ENCODE measurements at regions not wholly inside any gene's neighbourhood (a gene's known extent, or its start where the extent isn't known, plus 50 kb on each side); places are given as distances from the start of the nearest gene placed in this dataset.

DNA sequence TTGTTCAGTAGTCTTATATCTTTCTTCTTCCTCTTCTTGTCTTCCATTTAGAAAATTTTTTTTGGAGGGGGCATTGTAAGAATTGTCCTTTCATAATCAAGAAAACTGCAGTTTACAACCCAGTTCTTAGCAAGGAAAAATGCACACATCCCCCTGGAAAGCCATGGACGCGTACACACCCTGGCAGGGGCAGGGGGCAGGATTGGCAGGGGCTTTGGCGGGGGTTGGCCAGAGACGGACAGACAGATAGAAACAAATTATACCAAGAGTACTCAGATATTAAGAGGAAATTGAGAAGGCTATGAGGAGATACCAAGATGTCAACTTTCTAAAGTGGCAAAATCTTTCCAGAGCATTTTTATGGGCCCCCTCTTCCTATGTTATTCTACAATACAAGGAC, 322.5 kb upstream of the CPXCR1 start:
- Histone ChIP-seq H3K79me2 (ENCODE audit: insufficient read depth) (no peaks in the 10 kb centered on the region), H3K27ac (ENCODE audit: low read depth in 2 of 2, low read length in 1 of 2) (no peak overlapping the region), H2AFZ (ENCODE audit: low read depth) (no peak overlapping the region), H3K9ac (no peak overlapping the region), H3K36me3 (replicated peaks in 1 of 2; ENCODE audit: control insufficient read depth in 1 of 2, insufficient read depth in 2 of 2, low read length in 1 of 2) (no peaks in the 10 kb centered on the region), H3K9me2 (no peaks in the 10 kb centered on the region), H4K20me1 (ENCODE audit: insufficient read depth) (no peaks in the 10 kb centered on the region), H3K4me2 (no peak overlapping the region), H3K4me1 (ENCODE audit: control insufficient read depth in 1 of 2, insufficient read depth in 2 of 2, low read depth in 1 of 2, low read length in 1 of 2) (no peaks in the 10 kb centered on the region), H3K4me3 (ENCODE audit: low read depth in 2 of 2, low read length in 1 of 2) (no peak overlapping the region), H3K27me3 (ENCODE audit: insufficient read depth) (no peaks in the 10 kb centered on the region; the same call in 1 of the 2 replicates), H3F3A (replicated peaks; ENCODE audit: insufficient read depth) (no peaks in the 10 kb centered on the region), H3K9me3 (no peaks in the 10 kb centered on the region)
- CTCF ChIA-PET: no interaction called here
- no peak for DNase-seq
- POLR2A ChIA-PET: no interaction called here
- no peak for TF ChIP-seq FOSL2 (IDR thresholded peaks at IDR 0.05; ENCODE audit: borderline replicate concordance, low read depth)
- TF ChIP-seq MEF2A (IDR thresholded peaks at IDR 0.05; ENCODE audit: borderline replicate concordance, low read depth): no peak
- no peak for TF ChIP-seq RFX5 (IDR thresholded peaks at IDR 0.05; ENCODE audit: low read length)
- TF ChIP-seq TCF12 (IDR thresholded peaks at IDR 0.05): no peak
- TF ChIP-seq, protein P1, sequence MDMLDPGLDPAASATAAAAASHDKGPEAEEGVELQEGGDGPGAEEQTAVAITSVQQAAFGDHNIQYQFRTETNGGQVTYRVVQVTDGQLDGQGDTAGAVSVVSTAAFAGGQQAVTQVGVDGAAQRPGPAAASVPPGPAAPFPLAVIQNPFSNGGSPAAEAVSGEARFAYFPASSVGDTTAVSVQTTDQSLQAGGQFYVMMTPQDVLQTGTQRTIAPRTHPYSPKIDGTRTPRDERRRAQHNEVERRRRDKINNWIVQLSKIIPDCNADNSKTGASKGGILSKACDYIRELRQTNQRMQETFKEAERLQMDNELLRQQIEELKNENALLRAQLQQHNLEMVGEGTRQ (IDR thresholded peaks at IDR 0.05; ENCODE audit: borderline replicate concordance, low read depth, low read length): no peak
- no peak for TF ChIP-seq SIN3A (IDR thresholded peaks at IDR 0.05; ENCODE audit: borderline replicate concordance, low read depth, low read length)
- no peak for TF ChIP-seq RAD21 (IDR thresholded peaks at IDR 0.05; ENCODE audit: low read length)
- TF ChIP-seq JUND (IDR thresholded peaks at IDR 0.05): no peak
- TF ChIP-seq, protein P2, sequence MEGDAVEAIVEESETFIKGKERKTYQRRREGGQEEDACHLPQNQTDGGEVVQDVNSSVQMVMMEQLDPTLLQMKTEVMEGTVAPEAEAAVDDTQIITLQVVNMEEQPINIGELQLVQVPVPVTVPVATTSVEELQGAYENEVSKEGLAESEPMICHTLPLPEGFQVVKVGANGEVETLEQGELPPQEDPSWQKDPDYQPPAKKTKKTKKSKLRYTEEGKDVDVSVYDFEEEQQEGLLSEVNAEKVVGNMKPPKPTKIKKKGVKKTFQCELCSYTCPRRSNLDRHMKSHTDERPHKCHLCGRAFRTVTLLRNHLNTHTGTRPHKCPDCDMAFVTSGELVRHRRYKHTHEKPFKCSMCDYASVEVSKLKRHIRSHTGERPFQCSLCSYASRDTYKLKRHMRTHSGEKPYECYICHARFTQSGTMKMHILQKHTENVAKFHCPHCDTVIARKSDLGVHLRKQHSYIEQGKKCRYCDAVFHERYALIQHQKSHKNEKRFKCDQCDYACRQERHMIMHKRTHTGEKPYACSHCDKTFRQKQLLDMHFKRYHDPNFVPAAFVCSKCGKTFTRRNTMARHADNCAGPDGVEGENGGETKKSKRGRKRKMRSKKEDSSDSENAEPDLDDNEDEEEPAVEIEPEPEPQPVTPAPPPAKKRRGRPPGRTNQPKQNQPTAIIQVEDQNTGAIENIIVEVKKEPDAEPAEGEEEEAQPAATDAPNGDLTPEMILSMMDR (IDR thresholded peaks at IDR 0.05): no peak
- no peak for TF ChIP-seq EP300 (IDR thresholded peaks at IDR 0.05; ENCODE audit: borderline replicate concordance in 1 of 2, low read depth in 1 of 2, low read length in 1 of 2)
- TF ChIP-seq YY1 (IDR thresholded peaks at IDR 0.05; ENCODE audit: low read depth): no peak
- TF ChIP-seq FOXJ3 (CRISPR knock-in tag; IDR thresholded peaks at IDR 0.05): no peak
- TF ChIP-seq GABPA (IDR thresholded peaks at IDR 0.05; ENCODE audit: low read depth): no peak
- WGBS (ENCODE audit: low lambda C conversion rate): 2% methylated on average over 4 of the region's 4 CpGs

DNA sequence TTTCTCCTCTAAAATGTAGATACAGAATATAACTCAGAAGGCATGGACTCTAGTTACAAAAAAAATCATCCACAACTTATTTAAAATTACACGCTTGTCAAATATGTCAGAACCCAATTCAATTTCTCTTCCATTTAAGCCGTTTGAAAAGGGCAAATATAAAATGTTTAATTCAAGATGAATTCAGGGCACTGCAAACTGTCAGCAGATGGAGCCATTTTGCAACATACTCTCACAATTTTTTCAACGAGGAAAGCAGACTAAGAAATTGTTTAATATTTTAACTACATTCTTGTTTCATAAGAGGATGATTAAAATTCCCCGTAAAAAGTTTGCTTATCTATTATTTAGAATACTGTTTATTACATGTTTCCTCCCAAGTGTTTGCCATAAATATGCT, 321.3 kb upstream of the CPXCR1 start:
- Histone ChIP-seq H3K4me1 (ENCODE audit: control insufficient read depth in 1 of 2, insufficient read depth in 2 of 2, low read depth in 1 of 2, low read length in 1 of 2) (no peaks in the 10 kb centered on the region), H3K9me2 (no peaks in the 10 kb centered on the region), H3K27ac (ENCODE audit: low read depth in 2 of 2, low read length in 1 of 2) (no peak overlapping the region), H2AFZ (ENCODE audit: low read depth) (peak overlapping the region; percentile 94), H3K9me3 (no peaks in the 10 kb centered on the region), H3K4me2 (peak overlapping the region; percentile 59; the same call in 1 of the 2 replicates), H3K27me3 (ENCODE audit: insufficient read depth) (no peaks in the 10 kb centered on the region; the same call in 1 of the 2 replicates), H3F3A (replicated peaks; ENCODE audit: insufficient read depth) (no peaks in the 10 kb centered on the region), H3K4me3 (ENCODE audit: low read depth in 2 of 2, low read length in 1 of 2) (peak overlapping the region; percentile 32 to 63; a peak in 3 of 4 replicates), H3K36me3 (replicated peaks in 1 of 2; ENCODE audit: control insufficient read depth in 1 of 2, insufficient read depth in 2 of 2, low read length in 1 of 2) (no peaks in the 10 kb centered on the region), H4K20me1 (ENCODE audit: insufficient read depth) (no peaks in the 10 kb centered on the region), H3K9ac (peak overlapping the region; percentile 41; the same call in 1 of the 2 replicates), H3K79me2 (ENCODE audit: insufficient read depth) (no peaks in the 10 kb centered on the region)
- 2% methylated on average over 4 of the region's 4 CpGs for WGBS (ENCODE audit: low lambda C conversion rate)
- ChIA-PET POLR2A (no interaction called here), CTCF (no interaction called here)
- DNase-seq: no peak
- TF ChIP-seq MAX (IDR thresholded peaks at IDR 0.05; ENCODE audit: low read depth): no peak
- TF ChIP-seq TCF12 (IDR thresholded peaks at IDR 0.05): no peak
- TF ChIP-seq RAD21 (IDR thresholded peaks at IDR 0.05; ENCODE audit: low read length): peak; percentile 42
- TF ChIP-seq EZH2phosphoT487 (IDR thresholded peaks at IDR 0.05; ENCODE audit: borderline replicate concordance, low read depth): no peak
- TF ChIP-seq YY1 (IDR thresholded peaks at IDR 0.05; ENCODE audit: low read depth): 0 out of 2 replicates have a peak, but pooled peaks have one; percentile 11
- TF ChIP-seq FOXJ3 (CRISPR knock-in tag; IDR thresholded peaks at IDR 0.05): no peak
- TF ChIP-seq, protein P2 (IDR thresholded peaks at IDR 0.05): peak; percentile 65
- TF ChIP-seq RCOR1 (IDR thresholded peaks at IDR 0.05; ENCODE audit: low read length): no peak
- no peak for TF ChIP-seq PBX3 (IDR thresholded peaks at IDR 0.05)
- TF ChIP-seq JUND (IDR thresholded peaks at IDR 0.05): no peak
- TF ChIP-seq, protein P3, sequence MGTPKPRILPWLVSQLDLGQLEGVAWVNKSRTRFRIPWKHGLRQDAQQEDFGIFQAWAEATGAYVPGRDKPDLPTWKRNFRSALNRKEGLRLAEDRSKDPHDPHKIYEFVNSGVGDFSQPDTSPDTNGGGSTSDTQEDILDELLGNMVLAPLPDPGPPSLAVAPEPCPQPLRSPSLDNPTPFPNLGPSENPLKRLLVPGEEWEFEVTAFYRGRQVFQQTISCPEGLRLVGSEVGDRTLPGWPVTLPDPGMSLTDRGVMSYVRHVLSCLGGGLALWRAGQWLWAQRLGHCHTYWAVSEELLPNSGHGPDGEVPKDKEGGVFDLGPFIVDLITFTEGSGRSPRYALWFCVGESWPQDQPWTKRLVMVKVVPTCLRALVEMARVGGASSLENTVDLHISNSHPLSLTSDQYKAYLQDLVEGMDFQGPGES (IDR thresholded peaks at IDR 0.05; ENCODE audit: low read depth, low read length): no peak
- TF ChIP-seq GABPA (IDR thresholded peaks at IDR 0.05; ENCODE audit: low read depth): no peak
- no peak for TF ChIP-seq NFIC (IDR thresholded peaks at IDR 0.05; ENCODE audit: borderline replicate concordance)
- TF ChIP-seq MEF2A (IDR thresholded peaks at IDR 0.05; ENCODE audit: borderline replicate concordance, low read depth): no peak
- no peak for TF ChIP-seq SIN3A (IDR thresholded peaks at IDR 0.05; ENCODE audit: borderline replicate concordance, low read depth, low read length)

Measured in SK-N-SH (cell line).